C4-2B (cell line): ENCODE measurements at regions not wholly inside any gene's neighbourhood (a gene's known extent, or its start where the extent isn't known, plus 50 kb on each side); places are given as distances from the start of the nearest gene placed in this dataset.

Experiments
- ZFX ChIP-seq: fragments of 450-650 bp; IDR thresholded peaks from 2 replicates; pipeline ENCODE4 v1.6.1; 2017
- TF ChIP-seq, protein P1 (sequence below): fragments of 450-650 bp; conservative IDR thresholded peaks from 2 replicates; pipeline ENCODE4 v1.5.1; 2017; ENCODE audit warnings: mild to moderate bottlenecking

DNA sequence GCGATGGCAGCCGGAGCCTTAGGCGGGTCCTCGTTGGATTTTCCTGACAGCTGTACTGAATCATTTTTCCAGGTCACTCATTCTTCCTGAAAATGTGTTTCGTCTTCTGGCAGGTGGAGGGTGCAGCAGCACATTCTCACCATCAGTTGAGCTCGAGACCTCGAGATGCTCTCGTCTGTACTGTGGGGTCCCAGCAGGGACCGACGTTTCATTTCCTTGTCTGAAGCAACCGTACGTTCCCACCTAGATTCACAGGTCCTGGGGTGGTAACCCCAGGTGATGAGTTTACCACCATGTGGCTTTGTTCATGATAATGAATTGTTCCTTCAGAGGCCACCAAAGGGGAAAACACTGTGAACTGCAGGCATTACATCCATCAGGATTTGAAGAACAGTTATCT is 298.5 kb upstream of the FOXK1 start:
- TF ChIP-seq, protein P1, sequence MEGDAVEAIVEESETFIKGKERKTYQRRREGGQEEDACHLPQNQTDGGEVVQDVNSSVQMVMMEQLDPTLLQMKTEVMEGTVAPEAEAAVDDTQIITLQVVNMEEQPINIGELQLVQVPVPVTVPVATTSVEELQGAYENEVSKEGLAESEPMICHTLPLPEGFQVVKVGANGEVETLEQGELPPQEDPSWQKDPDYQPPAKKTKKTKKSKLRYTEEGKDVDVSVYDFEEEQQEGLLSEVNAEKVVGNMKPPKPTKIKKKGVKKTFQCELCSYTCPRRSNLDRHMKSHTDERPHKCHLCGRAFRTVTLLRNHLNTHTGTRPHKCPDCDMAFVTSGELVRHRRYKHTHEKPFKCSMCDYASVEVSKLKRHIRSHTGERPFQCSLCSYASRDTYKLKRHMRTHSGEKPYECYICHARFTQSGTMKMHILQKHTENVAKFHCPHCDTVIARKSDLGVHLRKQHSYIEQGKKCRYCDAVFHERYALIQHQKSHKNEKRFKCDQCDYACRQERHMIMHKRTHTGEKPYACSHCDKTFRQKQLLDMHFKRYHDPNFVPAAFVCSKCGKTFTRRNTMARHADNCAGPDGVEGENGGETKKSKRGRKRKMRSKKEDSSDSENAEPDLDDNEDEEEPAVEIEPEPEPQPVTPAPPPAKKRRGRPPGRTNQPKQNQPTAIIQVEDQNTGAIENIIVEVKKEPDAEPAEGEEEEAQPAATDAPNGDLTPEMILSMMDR: no peak
- TF ChIP-seq ZFX: no peak
